A549 (cell line): ENCODE measurements at regions not wholly inside any gene's neighbourhood (a gene's known extent, or its start where the extent isn't known, plus 50 kb on each side); places are given as distances from the start of the nearest gene placed in this dataset.

Source experiments
- ATAC-seq, 2 experiments: fragments of 200-7000 bp in 1 of 2; fragments of >200 bp in 1 of 2; cut with Nextera tagmentation in 1 of 2; cut with Tn5 transposase in 1 of 2; 3 replicates each; pipeline versions ENCODE4 v1.8.0 to v1.9.1; 2018 to 2020; ENCODE audit warnings: mild to moderate bottlenecking in 1 of 2, moderate library complexity in 1 of 2
- CTCF ChIA-PET: fragments of 300-600 bp; sonication (Branson Sonifier 250); formaldehyde crosslinking; extraction: SDS; loops from one replicate; lab custom pipeline; 2021; ENCODE audit warnings: antibody characterized with exemption, inconsistent platforms; lab: Yijun Ruan, JAX
- POLR2A ChIA-PET: fragments of 350-600 bp; formaldehyde crosslinking; extraction: SDS; loops from one replicate; lab custom pipeline; 2021; ENCODE audit warnings: antibody characterized with exemption, inconsistent platforms; lab: Yijun Ruan, JAX
- DNase-seq, 2 experiments: peaks; one replicate each; pipeline versions ENCODE4 v3.0.0 to v3.0.0-alpha.2; 2011 to 2016; ENCODE audit warnings: low read depth in 1 of 2, low spot score in 1 of 2
- FAIRE-seq: peaks from 2 replicates; lab custom pipeline; 2011; peaks lifted over from hg19 to GRCh38; lab: Jason Lieb, UNC
- H3K27ac ChIP-seq, 2 experiments: fragments of >200 bp; sonication (Bioruptor Twin); formaldehyde crosslinking; 3 replicates each; pipeline ENCODE4 v1.5.1; 2016 to 2017
- H3K4me1 ChIP-seq: fragments of >200 bp; sonication (Bioruptor Twin); formaldehyde crosslinking; 3 replicates; pipeline ENCODE4 v1.6.1; 2016
- H3K4me2 ChIP-seq: fragments of >200 bp; sonication (Bioruptor Twin); formaldehyde crosslinking; 3 replicates; pipeline ENCODE4 v1.6.1; 2016
- H3K4me3 ChIP-seq: fragments of >200 bp; sonication (Bioruptor Twin); formaldehyde crosslinking; 3 replicates; pipeline ENCODE4 v1.5.1; 2016
- H3K9me3 ChIP-seq: fragments of >200 bp; sonication (Bioruptor Twin); formaldehyde crosslinking; 3 replicates; pipeline ENCODE4 v1.6.1; 2016
- ATOH8 ChIP-seq: fragments of 250-450 bp; sonication (Bioruptor Pico); IDR thresholded peaks from 2 replicates; pipeline ENCODE4 v1.5.0; 2020; ENCODE audit warnings: low read depth, mild to moderate bottlenecking, moderate library complexity
- BCL3 ChIP-seq: fragments of >200 bp; sonication (Bioruptor Twin); formaldehyde crosslinking; IDR thresholded peaks from 3 replicates; pipeline ENCODE4 v1.6.1; 2016
- CBX2 ChIP-seq: fragments of 200-600 bp; sonication (generic); IDR thresholded peaks from 2 replicates; pipeline ENCODE4 v1.6.1; 2016; ENCODE audit warnings: low read depth, mild to moderate bottlenecking, borderline replicate concordance
- CHD2 ChIP-seq: fragments of 150-350 bp; IDR thresholded peaks from 2 replicates; pipeline ENCODE4 v1.6.1; 2014; ENCODE audit warnings: low read length; ENCODE audit not compliant: partially characterized antibody
- ESRRA ChIP-seq: fragments of 150-350 bp; IDR thresholded peaks from 2 replicates; pipeline ENCODE4 v1.6.1; 2014; ENCODE audit warnings: mild to moderate bottlenecking, low read length, borderline replicate concordance
- GATA3 ChIP-seq: IDR thresholded peaks from 2 replicates; pipeline ENCODE4 v1.6.1; 2012; ENCODE audit warnings: borderline replicate concordance
- HES2 ChIP-seq: fragments of >200 bp; sonication (Bioruptor Twin); formaldehyde crosslinking; IDR thresholded peaks from 2 replicates; pipeline ENCODE4 v1.6.1; 2016
- HMGXB4 ChIP-seq: fragments of 250-450 bp; sonication (Bioruptor Pico); IDR thresholded peaks from 2 replicates; pipeline ENCODE4 v1.5.0; 2021; ENCODE audit warnings: mild to moderate bottlenecking, moderate library complexity, borderline replicate concordance
- HOXB5 ChIP-seq: fragments of 250-450 bp; sonication (Bioruptor Pico); IDR thresholded peaks from 2 replicates; pipeline ENCODE4 v1.5.0; 2020; ENCODE audit warnings: mild to moderate bottlenecking, moderate library complexity
- KDM1A ChIP-seq: fragments of 200-600 bp; sonication (generic); IDR thresholded peaks from 2 replicates; pipeline ENCODE4 v1.6.1; 2016; ENCODE audit warnings: low read depth, mild to moderate bottlenecking
- KDM5A ChIP-seq: fragments of 200-600 bp; sonication (generic); IDR thresholded peaks from 2 replicates; pipeline ENCODE4 v1.6.1; 2016; ENCODE audit warnings: antibody characterized with exemption, mild to moderate bottlenecking
- MAZ ChIP-seq: fragments of 150-350 bp; IDR thresholded peaks from 2 replicates; pipeline ENCODE4 v1.6.1; 2014; ENCODE audit warnings: antibody characterized with exemption, low read depth, low read length, borderline replicate concordance
- NPAS2 ChIP-seq: fragments of 250-450 bp; sonication (Bioruptor Pico); IDR thresholded peaks from 2 replicates; pipeline ENCODE4 v1.8.0; 2022; ENCODE audit warnings: mild to moderate bottlenecking, moderate library complexity, borderline replicate concordance
- PHF8 ChIP-seq: fragments of 200-600 bp; sonication (generic); IDR thresholded peaks from 2 replicates; pipeline ENCODE4 v1.6.1; 2016; ENCODE audit warnings: low read depth, mild to moderate bottlenecking, antibody characterized with exemption, moderate library complexity, borderline replicate concordance
- SMC3 ChIP-seq: fragments of >200 bp; sonication (Bioruptor Twin); formaldehyde crosslinking; IDR thresholded peaks from 3 replicates; pipeline ENCODE4 v1.6.1; 2018; ENCODE audit warnings: inconsistent platforms
- SREBF2 ChIP-seq: fragments of 450-650 bp; IDR thresholded peaks from 2 replicates; pipeline ENCODE4 v1.6.1; 2014; ENCODE audit warnings: mild to moderate bottlenecking, moderate library complexity
- TFCP2L1 ChIP-seq: fragments of 250-450 bp; sonication (Bioruptor Pico); IDR thresholded peaks from 2 replicates; pipeline ENCODE4 v1.5.0; 2021; ENCODE audit warnings: mild to moderate bottlenecking
- ZNF302 ChIP-seq: fragments of 250-450 bp; sonication (Bioruptor Pico); IDR thresholded peaks from 2 replicates; pipeline ENCODE4 v1.9.0; 2021; ENCODE audit warnings: inconsistent platforms, mild to moderate bottlenecking, moderate library complexity
- ZSCAN20 ChIP-seq: fragments of 250-450 bp; sonication (Bioruptor Pico); IDR thresholded peaks from 2 replicates; pipeline ENCODE4 v1.8.0; 2022; ENCODE audit warnings: mild to moderate bottlenecking, moderate library complexity
- WGBS: methylation state at CpG from one replicate; pipeline ENCODE4 v1.1.6; 2017; ENCODE audit errors: missing lambda C conversion rate; 5-methylcytosine and 5-hydroxymethylcytosine counted together

GRCh38 chr2:196287523-196287922 lies 116.1 kb upstream of the STK17B start (continued):
- no peak for TF ChIP-seq ATOH8 (CRISPR knock-in tag)
- no peak for TF ChIP-seq HOXB5
- TF ChIP-seq PHF8 = no peak

- Histone ChIP-seq H3K27ac (no peak overlapping the region), H3K4me1 (peaks cover 6% of the 10 kb centered on the region; the same call in 1 of the 3 replicates), H3K4me3 (no peak overlapping the region), H3K4me2 (no peak overlapping the region), H3K9me3 (no peaks in the 10 kb centered on the region)
- ChIA-PET POLR2A (no interaction called here), CTCF (no interaction called here)
- no peak for ATAC-seq
- no peak for DNase-seq
- 71% methylated on average over 5 of the region's 5 CpGs for WGBS
- FAIRE-seq = no peak
- TF ChIP-seq ZSCAN20 (CRISPR knock-in tag) (no peak), ZNF302 (CRISPR knock-in tag) (no peak), HES2 (no peak), NPAS2 (CRISPR knock-in tag) (no peak), SMC3 (no peak), SREBF2 (no peak), KDM1A (no peak)
Observed at GRCh38 chr2:196288006-196288538, 116.7 kb upstream of the STK17B start.

- TF ChIP-seq ESRRA (no peak), KDM5A (no peak), CBX2 (no peak), TFCP2L1 (no peak), MAZ (no peak), CHD2 (no peak), ZNF302 (CRISPR knock-in tag) (no peak), HMGXB4 (CRISPR knock-in tag) (no peak), NPAS2 (CRISPR knock-in tag) (no peak), BCL3 (no peak), GATA3 (no peak)
- DNase-seq = no peak
- peaks cover 12% of the 10 kb centered on the region for H3K4me1 ChIP-seq
- CTCF ChIA-PET = interaction anchor here (0.6 to 1.9 kb wide), 2 partner anchors 200 to 210 kb away, joined by 3 to 7 read pairs; no protein-coding TSS in a partner anchor
- H3K4me2 ChIP-seq = no peak overlapping the region
- WGBS = 87% methylated on average over 2 of the region's 2 CpGs
- FAIRE-seq = no peak
- no peak overlapping the region for H3K27ac ChIP-seq
- no peaks in the 10 kb centered on the region for H3K9me3 ChIP-seq
- ATAC-seq = no peak
- POLR2A ChIA-PET = no interaction called here
- no peak overlapping the region for H3K4me3 ChIP-seq
Observed at GRCh38 chr2:196289000-196289399, 117.6 kb upstream of the STK17B start.
